GM21447 (cell line): ENCODE measurements at regions not wholly inside any gene's neighbourhood (a gene's known extent, or its start where the extent isn't known, plus 50 kb on each side); places are given as distances from the start of the nearest gene placed in this dataset.
A peak's percentile ranks its signal among the peaks of the same experiment; 100 is the strongest.

Experiments used
- ATAC-seq: cut with Tn5 transposase; IDR thresholded peaks from one replicate; pipeline ENCODE4 v1.9.1; 2021; ENCODE audit not compliant: unreplicated experiment

DNA sequence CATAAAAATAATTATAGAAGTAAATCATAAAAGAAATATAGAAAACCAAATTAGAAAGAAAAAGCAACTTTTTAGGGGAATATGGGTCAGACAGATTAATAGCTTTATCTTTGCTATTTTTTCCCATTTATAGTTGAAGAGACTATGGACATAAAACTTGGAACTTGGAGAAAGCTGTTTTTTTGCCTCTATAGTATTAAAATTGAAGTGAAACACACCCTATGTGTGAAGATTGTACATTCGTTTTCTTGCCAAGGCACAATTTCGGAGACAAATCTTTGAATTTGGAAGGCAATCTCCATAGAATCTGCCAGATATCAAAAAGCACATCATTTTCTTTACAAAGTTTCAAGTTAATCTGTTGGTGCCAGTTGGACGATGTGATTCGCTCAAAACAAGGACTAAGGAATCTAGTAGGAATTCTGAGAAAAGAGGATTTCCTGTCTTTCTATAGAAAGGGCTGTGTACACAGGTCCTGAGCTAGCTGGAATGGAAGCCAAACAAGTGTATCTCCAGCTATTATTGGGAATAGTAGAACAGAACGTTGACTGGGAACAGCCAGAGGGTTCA lies 156.3 kb downstream of the SLC7A11 start:
- no peak for ATAC-seq

- no peak for ATAC-seq
These were observed 163.2 kb downstream of the SLC7A11 start for GRCh38 chr4:138078751-138079520.

- ATAC-seq: no peak
These were observed 163.9 kb downstream of the SLC7A11 start for GRCh38 chr4:138078253-138078652.

DNA sequence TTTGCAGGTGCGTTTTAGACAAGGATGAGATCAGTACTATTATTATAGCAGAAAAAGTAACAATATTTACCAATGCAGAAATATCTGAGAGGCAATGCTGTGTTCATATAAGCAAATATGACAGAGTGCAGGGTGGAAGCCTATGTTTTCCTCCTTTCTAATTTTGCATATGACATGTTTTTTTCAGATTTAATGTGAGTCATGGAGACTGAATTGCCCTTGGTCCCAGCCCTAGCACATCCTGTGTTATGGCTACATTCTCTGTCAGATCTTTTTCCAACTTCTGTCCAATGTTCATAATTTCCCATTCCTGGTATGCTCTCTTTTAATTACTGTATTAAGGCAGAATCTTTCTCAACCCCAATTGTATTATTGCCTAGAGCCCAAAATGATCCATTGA lies 165.6 kb downstream of the SLC7A11 start:
- ATAC-seq: no peak

DNA sequence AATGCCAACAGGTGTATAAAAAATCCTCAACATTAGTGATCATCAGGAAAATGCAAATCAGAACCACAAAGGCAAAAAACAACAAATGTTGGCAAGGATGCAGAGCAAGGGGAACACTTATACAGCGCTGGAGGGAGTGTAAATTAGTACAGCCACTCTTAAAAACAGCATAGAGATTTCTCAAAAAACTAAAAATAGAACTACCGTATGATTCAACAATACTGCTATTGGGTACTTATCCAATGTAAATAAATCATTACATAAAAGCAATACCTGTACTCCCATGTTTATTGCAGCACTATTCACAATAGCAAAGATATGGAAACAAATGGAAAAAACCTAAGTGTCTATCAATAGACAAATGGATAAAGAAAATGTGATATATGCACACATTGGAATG lies 171.3 kb downstream of the SLC7A11 start:
- no peak for ATAC-seq

DNA sequence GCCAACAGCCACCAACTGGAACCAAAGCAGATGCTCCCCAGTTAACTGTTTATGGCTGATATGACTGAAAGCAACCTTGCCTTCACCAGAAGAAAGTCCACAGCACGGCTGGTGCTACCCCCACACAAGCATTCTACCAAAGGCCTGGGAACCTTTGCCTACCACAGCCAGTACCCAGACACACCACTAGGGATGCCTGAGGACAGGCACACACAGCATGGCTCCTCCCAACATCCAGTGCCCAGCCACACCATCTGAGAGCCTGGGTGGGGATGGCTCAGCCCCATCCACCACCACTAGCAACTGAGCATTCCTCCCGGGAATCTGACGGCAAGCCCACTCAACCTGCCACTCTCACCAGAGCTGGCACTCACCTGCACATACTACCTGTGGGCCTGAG lies 178.6 kb downstream of the SLC7A11 start:
- ATAC-seq: no peak

GRCh38 chr4:138062929-138063328 lies 179.2 kb downstream of the SLC7A11 start:
- no peak for ATAC-seq

DNA sequence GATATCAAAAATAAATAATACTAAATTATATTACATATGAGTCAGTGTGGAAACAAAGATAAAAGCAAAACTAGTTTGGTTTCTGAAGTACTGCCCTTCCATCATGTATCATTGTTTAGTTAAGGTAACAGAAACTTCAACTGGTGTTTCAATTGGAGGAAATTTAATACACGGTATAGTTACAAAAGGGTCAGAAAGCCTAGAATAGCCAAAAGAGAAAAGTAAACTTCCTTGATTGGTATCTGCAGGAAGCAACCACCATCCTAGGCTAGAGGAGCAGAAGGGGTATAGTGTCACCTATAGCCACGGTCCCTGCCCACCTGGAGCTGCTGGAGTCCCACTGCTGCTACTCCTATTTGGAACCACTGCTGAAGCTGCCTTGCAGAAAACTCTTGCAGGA lies 185.6 kb downstream of the SLC7A11 start:
- ATAC-seq: no peak

GRCh38 chr4:138055890-138056289 lies 186.3 kb downstream of the SLC7A11 start:
- no peak for ATAC-seq

DNA sequence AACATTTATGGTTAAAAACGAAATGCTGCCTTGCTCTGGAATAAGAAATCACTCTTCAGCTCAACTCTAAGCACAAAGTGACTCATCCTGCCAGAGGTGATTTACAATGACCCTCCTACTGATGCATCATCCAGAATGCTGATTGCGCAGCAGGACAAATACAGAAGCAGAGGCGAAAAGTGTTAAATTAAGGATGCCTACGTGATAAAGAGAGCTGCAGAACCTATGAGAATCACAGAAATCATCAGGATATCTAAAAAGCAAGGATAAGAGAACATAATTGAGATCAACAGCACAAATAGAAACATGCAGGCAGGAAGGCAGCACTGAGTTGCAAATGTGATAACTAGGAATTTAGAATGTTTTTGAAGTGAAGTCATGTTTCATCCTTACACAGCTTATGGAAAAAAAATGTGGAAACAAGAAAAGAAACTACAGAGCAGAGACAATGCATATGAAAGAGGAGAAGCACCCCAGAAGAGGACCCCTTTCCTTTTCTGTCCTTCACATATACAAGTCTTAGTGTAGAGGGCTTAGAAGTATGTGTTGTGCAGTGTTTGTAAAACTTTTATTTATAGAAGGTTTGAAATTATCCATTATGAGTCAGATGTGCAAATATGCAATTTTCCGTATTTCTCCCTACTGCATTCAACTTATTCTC lies 188.4 kb downstream of the SLC7A11 start:
- no peak for ATAC-seq

DNA sequence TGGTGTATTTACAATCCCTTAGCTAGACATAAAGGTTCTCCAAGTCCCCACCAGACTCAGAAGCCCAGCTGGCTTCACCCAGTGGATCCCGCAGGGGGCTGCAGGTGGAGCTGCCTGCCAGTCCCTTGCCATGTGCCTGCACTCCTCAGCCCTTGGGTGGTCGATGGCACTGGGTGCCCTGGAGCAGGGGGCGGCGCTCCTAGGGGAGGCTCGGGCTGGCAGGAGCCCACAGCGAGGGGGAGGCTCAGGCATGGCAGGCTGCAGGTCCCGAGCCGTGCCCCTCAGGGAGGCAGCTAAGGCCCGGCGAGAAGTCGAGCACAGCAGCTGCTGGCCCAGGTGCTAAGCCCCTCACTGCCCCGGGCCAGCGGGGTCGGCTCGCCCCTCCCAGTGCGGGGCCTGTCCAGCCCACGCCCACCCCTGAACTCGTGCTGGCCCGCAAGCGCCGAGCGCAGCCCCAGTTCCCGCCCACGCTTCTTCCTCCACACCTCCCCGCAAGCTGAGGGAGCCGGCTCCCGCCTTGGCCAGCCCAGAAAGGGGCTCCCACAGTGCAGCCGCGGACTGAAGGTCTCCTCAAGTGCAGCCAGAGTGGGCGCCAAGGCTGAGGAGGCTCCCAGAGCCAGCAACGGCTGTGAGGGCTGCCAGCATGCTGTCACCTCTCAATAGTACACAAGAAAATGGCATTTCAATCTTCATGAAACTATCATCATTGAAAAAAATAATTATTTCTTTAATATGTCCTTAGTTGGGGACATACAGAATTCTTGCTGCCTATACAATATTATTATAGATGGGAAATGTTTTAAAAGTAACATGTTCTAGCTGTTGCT lies 189.1 kb downstream of the SLC7A11 start:
- no peak for ATAC-seq

GRCh38 chr4:138051157-138051556 lies 191.0 kb downstream of the SLC7A11 start:
- no peak for ATAC-seq

DNA sequence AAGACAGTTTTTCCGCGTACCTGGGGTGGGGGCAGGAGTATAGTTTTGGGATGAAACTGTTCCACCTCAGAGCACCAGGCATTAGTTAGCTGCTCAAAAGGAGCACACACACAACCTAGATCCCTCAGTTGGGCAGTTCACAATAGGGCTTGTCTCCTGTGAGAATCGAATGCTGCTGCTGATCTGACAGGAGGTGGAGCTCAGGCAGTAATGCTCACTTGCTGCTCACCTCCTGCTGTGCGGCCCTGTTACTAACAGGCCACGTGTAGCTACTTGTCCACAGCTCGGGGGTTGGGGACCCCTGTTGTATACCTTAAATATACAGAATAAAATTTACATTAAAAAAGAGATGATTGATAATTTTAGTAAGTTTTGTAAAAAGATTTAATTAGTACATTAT lies 191.5 kb downstream of the SLC7A11 start:
- no peak for ATAC-seq

- ATAC-seq: no peak
These were observed 192.8 kb downstream of the SLC7A11 start for GRCh38 chr4:138049355-138049754.

GRCh38 chr4:138047290-138047689 lies 194.9 kb downstream of the SLC7A11 start:
- ATAC-seq: no peak

DNA sequence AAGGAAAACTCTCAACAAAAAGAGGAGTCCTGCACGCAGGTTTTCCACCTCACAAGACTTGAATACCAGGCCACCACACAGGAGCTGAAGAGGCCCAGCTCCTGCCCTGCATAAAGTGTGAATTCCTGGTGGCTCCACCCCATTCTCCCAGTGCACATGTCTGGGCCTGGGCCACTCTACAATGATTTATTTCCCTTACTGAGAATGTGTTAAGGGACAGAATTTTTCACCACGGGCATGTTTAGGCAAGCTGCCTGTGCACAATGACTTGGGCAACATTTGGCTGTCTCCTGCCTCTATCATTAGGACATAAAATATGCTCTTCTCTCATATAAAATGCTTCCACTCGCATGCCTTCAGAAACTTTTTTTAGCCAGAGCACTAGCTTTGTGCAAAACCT lies 197.1 kb downstream of the SLC7A11 start:
- no peak for ATAC-seq

- no peak for ATAC-seq
These were observed 203.1 kb downstream of the SLC7A11 start for GRCh38 chr4:138039010-138039409.

- ATAC-seq: no peak
These were observed 204.5 kb downstream of the SLC7A11 start for GRCh38 chr4:138037696-138038095.

DNA sequence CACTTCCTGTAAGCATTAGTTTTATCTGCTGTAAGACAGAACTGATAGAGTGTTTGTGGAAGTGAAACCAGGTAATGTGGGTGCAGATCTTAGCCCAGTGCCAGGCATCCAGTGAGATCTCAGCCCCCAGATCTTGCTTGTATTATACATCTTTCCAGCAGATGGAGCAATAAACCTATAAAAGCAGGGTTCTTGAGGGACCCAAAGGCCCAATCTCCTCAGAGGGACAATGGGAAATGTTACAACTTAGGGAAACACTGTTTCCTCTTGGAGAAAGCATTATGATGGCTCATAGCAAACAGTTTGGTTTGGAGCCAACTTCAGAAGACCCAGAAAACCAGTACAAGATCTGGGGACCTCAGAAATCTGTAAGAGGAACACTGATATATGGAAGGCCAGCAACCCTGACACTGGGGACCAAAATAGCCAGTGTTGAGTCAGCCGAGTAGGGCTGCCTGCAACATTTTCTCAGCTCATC lies 206.3 kb downstream of the SLC7A11 start:
- ATAC-seq: peak; percentile 100

DNA sequence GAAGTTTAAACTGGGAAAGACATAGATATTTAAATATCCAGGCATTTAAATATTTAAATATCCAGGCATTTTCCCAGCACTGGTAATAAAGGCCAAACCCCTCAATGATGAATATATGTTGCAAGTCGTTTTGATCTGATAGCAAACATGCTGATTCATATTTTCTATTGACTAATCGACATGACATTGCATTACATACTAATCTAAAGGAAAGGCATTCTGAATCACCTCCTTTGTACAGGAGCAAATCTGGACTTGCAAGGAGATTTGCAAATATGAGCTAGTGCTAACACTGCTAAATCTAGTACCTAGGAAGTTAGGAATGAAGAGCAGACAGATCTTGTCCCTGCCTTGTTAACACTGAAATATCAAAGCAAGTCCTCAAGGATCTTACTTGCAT lies 207.3 kb downstream of the SLC7A11 start:
- ATAC-seq: no peak

GRCh38 chr4:138032222-138032621 lies 209.9 kb downstream of the SLC7A11 start:
- ATAC-seq: no peak
